ENCODE measurements at regions not wholly inside any gene's neighbourhood (a gene's known extent, or its start where the extent isn't known, plus 50 kb on each side); places are given as distances from the start of the nearest gene placed in this dataset.

DNA sequence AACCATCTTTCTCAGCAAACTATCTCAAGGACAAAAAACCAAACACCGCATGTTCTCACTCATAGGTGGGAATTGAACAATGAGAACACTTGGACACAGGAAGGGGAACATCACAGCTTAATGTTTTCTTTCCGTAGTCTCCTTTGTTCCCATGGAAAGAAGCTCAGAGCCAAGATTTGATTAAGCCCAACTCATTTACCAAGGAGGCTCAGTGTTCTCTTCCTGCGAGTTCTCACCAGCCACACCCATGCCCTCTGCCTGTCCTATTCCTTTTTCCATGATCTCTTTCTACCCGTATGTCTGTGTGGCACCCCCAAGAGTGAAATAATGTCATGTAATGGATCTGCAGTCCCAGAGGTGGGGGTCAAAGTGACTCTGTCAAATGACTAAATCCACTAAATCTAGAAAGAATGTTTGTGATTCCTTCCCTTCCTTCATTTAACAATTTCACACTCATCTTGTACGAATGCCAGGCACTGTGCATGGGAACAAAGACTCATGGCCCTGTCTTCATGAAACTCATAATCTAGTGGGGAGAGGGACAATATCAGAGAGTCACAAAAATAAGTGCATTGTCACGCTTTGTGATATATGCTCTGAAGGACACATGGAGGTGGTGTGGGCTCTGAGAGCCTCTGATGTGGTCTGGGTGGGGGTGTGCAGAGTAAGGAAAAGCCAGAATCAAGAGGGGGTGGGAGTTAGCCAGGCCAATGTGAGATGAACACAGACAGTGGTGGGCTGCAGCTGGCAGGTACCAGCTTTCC, 292.1 kb downstream of the CDC5L start:
- H3K4me3 ChIP-seq (ENCODE audit: low read depth, low read length) = no peak overlapping the region
- TF ChIP-seq CTCF (IDR thresholded peaks at IDR 0.05; ENCODE audit: borderline replicate concordance, insufficient read depth, low read depth, low read length) = no peak

DNA sequence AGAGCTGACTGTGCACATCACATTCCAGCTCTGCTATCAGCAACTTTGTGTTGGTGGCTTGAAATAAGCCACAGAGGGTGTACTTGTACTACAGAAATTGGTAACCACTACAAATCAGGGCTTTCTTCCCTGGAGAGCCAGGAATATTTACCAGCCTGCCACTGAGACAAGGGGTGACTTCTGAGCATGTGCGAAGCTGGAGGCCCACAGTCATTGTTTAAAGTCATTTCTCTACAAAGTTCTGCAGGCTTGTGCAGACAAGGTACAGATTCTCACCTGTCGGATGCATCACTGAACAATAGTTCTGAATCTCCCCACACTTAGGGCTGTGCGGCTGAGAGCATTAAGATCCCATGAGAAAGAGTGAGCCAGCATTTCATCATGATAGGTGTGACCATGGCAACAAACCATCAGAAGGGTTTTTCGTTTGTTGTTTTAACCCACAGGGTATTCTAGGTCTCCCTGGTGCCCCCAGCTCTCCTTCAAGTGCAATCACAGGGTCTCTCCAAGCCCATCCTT, 292.8 kb downstream of the CDC5L start:
- no peak overlapping the region for H3K4me3 ChIP-seq (ENCODE audit: low read depth, low read length)
- no peak for TF ChIP-seq CTCF (IDR thresholded peaks at IDR 0.05; ENCODE audit: borderline replicate concordance, insufficient read depth, low read depth, low read length)

DNA sequence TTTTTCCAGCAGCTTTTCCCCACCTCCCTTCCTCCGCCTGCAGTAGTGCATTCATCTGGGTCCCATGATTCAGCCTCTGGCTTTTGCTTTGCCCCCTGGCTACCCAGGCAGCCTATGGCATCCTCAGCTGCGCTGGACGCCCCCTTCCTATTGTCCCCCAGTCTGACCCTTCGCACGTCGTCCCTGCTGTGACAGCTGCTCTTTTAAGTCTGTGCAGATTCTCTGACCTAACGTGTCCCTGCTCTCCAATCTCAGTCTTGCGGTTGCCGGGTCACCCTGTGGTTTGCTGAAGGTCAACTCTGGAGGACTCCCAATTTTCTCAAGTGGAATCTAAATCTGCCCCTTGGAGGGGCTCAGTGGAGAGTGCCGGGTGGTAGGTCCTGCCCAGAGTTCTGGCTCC, 294.3 kb downstream of the CDC5L start:
- H3K4me3 ChIP-seq (ENCODE audit: low read depth, low read length) = no peak overlapping the region
- TF ChIP-seq CTCF (IDR thresholded peaks at IDR 0.05; ENCODE audit: borderline replicate concordance, insufficient read depth, low read depth, low read length) = no peak

GRCh38 chr6:44682280-44682679, 294.8 kb downstream of the CDC5L start:
- no peak for TF ChIP-seq CTCF (IDR thresholded peaks at IDR 0.05; ENCODE audit: borderline replicate concordance, insufficient read depth, low read depth, low read length)
- no peak overlapping the region for H3K4me3 ChIP-seq (ENCODE audit: low read depth, low read length)

DNA sequence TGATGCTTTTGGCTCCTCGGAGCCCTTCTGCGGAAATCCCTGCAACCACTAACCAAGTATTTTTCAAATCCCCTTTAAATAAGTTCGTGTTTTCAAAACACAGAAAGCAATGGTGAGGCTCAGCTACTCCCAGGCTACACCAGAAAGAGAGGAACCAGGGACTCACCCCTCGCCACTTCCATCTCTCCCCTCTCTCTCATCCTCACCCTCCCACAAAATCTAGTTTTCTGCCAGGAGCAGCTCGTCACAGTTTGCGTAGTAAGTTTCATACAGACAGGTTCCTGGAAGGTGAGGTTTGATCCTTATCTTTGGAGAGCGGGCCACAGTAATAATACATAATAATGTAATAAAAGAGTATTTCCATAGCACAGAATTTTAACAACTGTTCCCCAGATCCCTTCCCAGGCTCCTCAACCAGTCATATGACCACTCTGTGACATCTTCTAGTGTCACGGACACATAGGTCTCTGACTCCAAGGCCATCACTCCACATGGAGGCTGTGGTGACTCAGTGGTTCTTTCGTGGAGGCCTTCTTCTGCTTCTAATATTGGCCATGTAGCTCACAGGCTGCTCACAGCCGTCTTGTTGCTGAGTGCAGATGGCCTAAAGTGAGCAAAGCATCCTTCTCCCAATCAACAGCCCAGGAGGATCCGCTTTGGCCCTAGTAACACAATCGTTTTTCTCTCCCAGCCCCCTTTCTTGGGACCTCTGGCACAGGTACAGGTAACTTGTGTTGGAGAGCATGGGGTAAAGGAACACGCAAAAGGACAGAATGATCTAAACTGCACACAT, 295.7 kb downstream of the CDC5L start:
- H3K4me3 ChIP-seq (ENCODE audit: low read depth, low read length) = no peak overlapping the region
- TF ChIP-seq CTCF (IDR thresholded peaks at IDR 0.05; ENCODE audit: borderline replicate concordance, insufficient read depth, low read depth, low read length) = no peak

- TF ChIP-seq CTCF (IDR thresholded peaks at IDR 0.05; ENCODE audit: borderline replicate concordance, insufficient read depth, low read depth, low read length) = no peak
These were observed 297.7 kb downstream of the CDC5L start for GRCh38 chr6:44685213-44685612.

More at GRCh38 chr6:44685213-44685612, 297.7 kb downstream of the CDC5L start:
- H3K4me3 ChIP-seq (ENCODE audit: low read depth, low read length) = no peak overlapping the region
